ENCODE measurements at regions not wholly inside any gene's neighbourhood (a gene's known extent, or its start where the extent isn't known, plus 50 kb on each side); places are given as distances from the start of the nearest gene placed in this dataset.

DNA sequence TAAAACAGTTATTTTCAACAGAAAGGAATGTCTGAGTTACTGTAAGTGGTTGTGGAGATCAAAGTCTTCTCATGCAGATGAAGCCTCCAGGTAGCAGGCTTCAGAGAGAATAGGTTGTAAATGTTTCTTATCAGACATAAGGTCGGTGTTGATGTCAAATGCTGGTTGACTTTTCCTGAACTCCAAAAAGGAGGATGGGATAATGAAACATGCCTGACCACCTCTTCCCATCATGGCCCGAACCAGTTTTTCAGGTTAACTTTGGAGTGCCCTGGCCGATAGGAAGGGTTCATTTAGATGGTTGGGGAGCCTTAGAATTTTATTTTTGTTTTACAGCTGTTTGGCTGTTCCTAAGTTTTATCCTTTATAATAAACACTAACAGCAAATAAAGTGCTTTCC is 478.4 kb downstream of the ACTL7B start:
- Histone ChIP-seq H3K4me3 (ENCODE audit: control insufficient read depth in 1 of 7, extremely low read depth in 1 of 7, insufficient read depth in 4 of 7, low read depth in 2 of 7, low read length in 6 of 7) (no peak overlapping the region), H3K27me3 (replicated peaks in 2 of 5; ENCODE audit: control insufficient read depth in 4 of 5, insufficient read depth in 5 of 5, low read length in 4 of 5) (no peaks in the 10 kb centered on the region), H3K36me3 (ENCODE audit: control insufficient read depth in 4 of 4, insufficient read depth in 4 of 4, low read length in 3 of 4) (no peaks in the 10 kb centered on the region), H3K27ac (ENCODE audit: insufficient read depth in 1 of 2, low read depth in 1 of 2, low read length in 2 of 2, poor library complexity in 1 of 2, severe bottlenecking in 2 of 2) (no peak overlapping the region), H3K9me3 (ENCODE audit: control extremely low read depth in 1 of 5, control insufficient read depth in 4 of 5, insufficient read depth in 2 of 5, low read depth in 1 of 5, low read length in 4 of 5) (peaks cover 0 to 6% (median 1%) of the 10 kb centered on the region in 5 experiments), H3K4me1 (ENCODE audit: control extremely low read depth in 1 of 4, control insufficient read depth in 4 of 4, insufficient read depth in 4 of 4, low read length in 3 of 4) (no peaks in the 10 kb centered on the region)
- ChIA-PET CTCF (no interaction called here), POLR2A (no interaction called here)
- WGBS (ENCODE audit: insufficient coverage): 100% methylated on average over 1 of the region's 3 CpGs
- no peak for DNase-seq

DNA sequence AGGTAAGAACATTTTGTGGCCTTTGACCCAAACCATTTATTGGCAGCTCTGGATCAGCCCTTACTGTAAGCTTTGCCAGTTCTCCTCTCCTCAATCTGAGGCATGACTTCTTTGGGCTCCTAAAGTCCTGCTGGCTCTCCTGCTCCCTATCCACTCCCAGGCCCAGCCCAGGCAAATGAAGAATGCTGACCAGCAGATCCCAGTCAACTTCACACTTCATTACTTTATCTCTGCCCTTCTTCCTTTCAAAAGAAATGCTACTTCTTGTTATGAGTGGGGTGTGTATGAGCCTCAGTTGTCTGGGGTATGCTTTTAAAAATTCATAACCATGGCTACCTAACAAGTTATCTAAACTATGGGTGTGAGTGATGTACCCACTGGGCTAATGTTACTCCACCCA is 479.6 kb downstream of the ACTL7B start:
- H3K27ac ChIP-seq (ENCODE audit: insufficient read depth in 1 of 2, low read depth in 1 of 2, low read length in 2 of 2, poor library complexity in 1 of 2, severe bottlenecking in 2 of 2): no peak overlapping the region
- H3K36me3 ChIP-seq (ENCODE audit: control insufficient read depth in 4 of 4, insufficient read depth in 4 of 4, low read length in 3 of 4): no peaks in the 10 kb centered on the region
- no peaks in the 10 kb centered on the region for H3K4me1 ChIP-seq (ENCODE audit: control extremely low read depth in 1 of 4, control insufficient read depth in 4 of 4, insufficient read depth in 4 of 4, low read length in 3 of 4)
- CTCF ChIA-PET: no interaction called here
- H3K4me3 ChIP-seq (ENCODE audit: control insufficient read depth in 1 of 7, extremely low read depth in 1 of 7, insufficient read depth in 4 of 7, low read depth in 2 of 7, low read length in 6 of 7): no peak overlapping the region
- peaks cover 0 to 6% (median 1%) of the 10 kb centered on the region in 5 experiments for H3K9me3 ChIP-seq (ENCODE audit: control extremely low read depth in 1 of 5, control insufficient read depth in 4 of 5, insufficient read depth in 2 of 5, low read depth in 1 of 5, low read length in 4 of 5)
- DNase-seq: no peak
- no peaks in the 10 kb centered on the region for H3K27me3 ChIP-seq (replicated peaks in 2 of 5; ENCODE audit: control insufficient read depth in 4 of 5, insufficient read depth in 5 of 5, low read length in 4 of 5)
- POLR2A ChIA-PET: no interaction called here

DNA sequence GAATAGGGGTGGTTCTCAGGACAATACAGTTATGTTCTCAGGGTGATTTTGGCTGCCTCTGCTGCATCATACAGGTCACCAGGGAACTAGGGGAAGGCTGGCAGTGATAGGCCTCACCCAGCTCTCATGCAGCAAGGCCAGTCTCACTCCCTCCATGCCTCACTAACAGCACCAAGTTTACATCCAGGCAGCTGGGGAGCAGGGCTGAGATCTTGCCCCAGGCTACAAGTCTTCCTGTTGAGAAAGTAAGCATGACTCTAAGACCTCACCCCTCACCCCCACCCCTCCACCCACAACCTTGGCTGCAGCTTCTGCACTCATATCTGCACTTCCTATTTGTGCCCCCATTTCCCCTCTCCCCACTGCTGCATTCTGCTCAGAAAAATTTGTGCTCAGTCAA is 481.2 kb downstream of the ACTL7B start:
- no peaks in the 10 kb centered on the region for H3K27me3 ChIP-seq (replicated peaks in 2 of 5; ENCODE audit: control insufficient read depth in 4 of 5, insufficient read depth in 5 of 5, low read length in 4 of 5)
- DNase-seq: no peak
- ChIA-PET CTCF (no interaction called here), POLR2A (no interaction called here)
- no peaks in the 10 kb centered on the region for H3K4me1 ChIP-seq (ENCODE audit: control extremely low read depth in 1 of 4, control insufficient read depth in 4 of 4, insufficient read depth in 4 of 4, low read length in 3 of 4)
- peaks cover 0 to 8% (median under 1%) of the 10 kb centered on the region in 5 experiments for H3K9me3 ChIP-seq (ENCODE audit: control extremely low read depth in 1 of 5, control insufficient read depth in 4 of 5, insufficient read depth in 2 of 5, low read depth in 1 of 5, low read length in 4 of 5)
- no peak overlapping the region for H3K4me3 ChIP-seq (ENCODE audit: control insufficient read depth in 1 of 7, extremely low read depth in 1 of 7, insufficient read depth in 4 of 7, low read depth in 2 of 7, low read length in 6 of 7)
- H3K27ac ChIP-seq (ENCODE audit: insufficient read depth in 1 of 2, low read depth in 1 of 2, low read length in 2 of 2, poor library complexity in 1 of 2, severe bottlenecking in 2 of 2): no peak overlapping the region
- H3K36me3 ChIP-seq (ENCODE audit: control insufficient read depth in 4 of 4, insufficient read depth in 4 of 4, low read length in 3 of 4): no peaks in the 10 kb centered on the region

DNA sequence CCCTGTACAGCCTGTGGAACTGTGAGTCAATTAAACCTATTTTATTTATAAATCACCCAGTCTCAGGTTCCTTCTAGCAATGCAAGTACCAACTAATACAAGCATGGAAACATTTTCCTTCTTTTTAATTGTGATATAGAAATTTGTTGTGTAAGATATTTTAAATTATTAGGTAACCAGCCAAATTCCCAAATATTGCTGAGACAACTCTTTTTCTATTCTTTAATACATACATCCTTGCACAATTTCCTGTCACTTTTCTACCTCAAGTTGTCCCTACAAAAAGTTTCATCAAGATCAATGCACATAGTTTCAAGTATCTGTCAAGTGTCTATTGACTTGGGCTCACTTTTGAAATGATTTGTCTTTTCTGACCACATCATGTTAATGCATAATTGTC is 488.6 kb downstream of the ACTL7B start:
- H3K9me3 ChIP-seq (ENCODE audit: control extremely low read depth in 1 of 5, control insufficient read depth in 4 of 5, insufficient read depth in 2 of 5, low read depth in 1 of 5, low read length in 4 of 5): peaks cover 0 to 6% (median 0%) of the 10 kb centered on the region in 5 experiments
- ChIA-PET CTCF (no interaction called here), POLR2A (no interaction called here)
- DNase-seq: no peak
- H3K27ac ChIP-seq (ENCODE audit: insufficient read depth in 1 of 2, low read depth in 1 of 2, low read length in 2 of 2, poor library complexity in 1 of 2, severe bottlenecking in 2 of 2): no peak overlapping the region
- no peaks in the 10 kb centered on the region for H3K27me3 ChIP-seq (replicated peaks in 2 of 5; ENCODE audit: control insufficient read depth in 4 of 5, insufficient read depth in 5 of 5, low read length in 4 of 5)
- H3K36me3 ChIP-seq (ENCODE audit: control insufficient read depth in 4 of 4, insufficient read depth in 4 of 4, low read length in 3 of 4): no peaks in the 10 kb centered on the region
- H3K4me3 ChIP-seq (ENCODE audit: control insufficient read depth in 1 of 7, extremely low read depth in 1 of 7, insufficient read depth in 4 of 7, low read depth in 2 of 7, low read length in 6 of 7): no peak overlapping the region
- H3K4me1 ChIP-seq (ENCODE audit: control extremely low read depth in 1 of 4, control insufficient read depth in 4 of 4, insufficient read depth in 4 of 4, low read length in 3 of 4): no peaks in the 10 kb centered on the region

DNA sequence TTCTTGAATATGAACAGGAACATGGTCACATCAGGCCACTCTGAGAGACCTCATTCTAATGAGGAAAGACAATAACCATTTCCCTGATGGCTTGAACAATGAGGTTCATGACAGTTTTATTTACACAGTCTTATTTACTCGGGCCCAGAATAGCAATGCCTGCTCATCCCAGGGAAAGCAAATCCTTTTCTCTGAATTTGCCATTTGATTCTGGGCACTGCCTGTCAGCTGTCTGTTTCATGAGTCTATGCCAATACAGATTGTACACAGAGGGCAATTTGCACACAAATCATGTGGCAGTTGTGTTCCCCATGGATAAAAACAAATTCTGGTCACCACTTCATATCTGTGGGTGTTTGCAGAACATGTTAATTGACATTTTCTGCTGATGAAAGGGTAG is 492.5 kb downstream of the ACTL7B start:
- CTCF ChIA-PET: no interaction called here
- POLR2A ChIA-PET: no interaction called here
- Histone ChIP-seq H3K27ac (ENCODE audit: insufficient read depth in 1 of 2, low read depth in 1 of 2, low read length in 2 of 2, poor library complexity in 1 of 2, severe bottlenecking in 2 of 2) (no peak overlapping the region), H3K4me3 (ENCODE audit: control insufficient read depth in 1 of 7, extremely low read depth in 1 of 7, insufficient read depth in 4 of 7, low read depth in 2 of 7, low read length in 6 of 7) (no peak overlapping the region), H3K9me3 (ENCODE audit: control extremely low read depth in 1 of 5, control insufficient read depth in 4 of 5, insufficient read depth in 2 of 5, low read depth in 1 of 5, low read length in 4 of 5) (peaks cover 0 to 4% (median 0%) of the 10 kb centered on the region in 5 experiments), H3K4me1 (ENCODE audit: control extremely low read depth in 1 of 4, control insufficient read depth in 4 of 4, insufficient read depth in 4 of 4, low read length in 3 of 4) (no peaks in the 10 kb centered on the region), H3K36me3 (ENCODE audit: control insufficient read depth in 4 of 4, insufficient read depth in 4 of 4, low read length in 3 of 4) (no peaks in the 10 kb centered on the region), H3K27me3 (replicated peaks in 2 of 5; ENCODE audit: control insufficient read depth in 4 of 5, insufficient read depth in 5 of 5, low read length in 4 of 5) (no peaks in the 10 kb centered on the region)
- WGBS (ENCODE audit: insufficient coverage): 88% methylated on average over 1 of the region's 1 CpG
- no peak for DNase-seq

DNA sequence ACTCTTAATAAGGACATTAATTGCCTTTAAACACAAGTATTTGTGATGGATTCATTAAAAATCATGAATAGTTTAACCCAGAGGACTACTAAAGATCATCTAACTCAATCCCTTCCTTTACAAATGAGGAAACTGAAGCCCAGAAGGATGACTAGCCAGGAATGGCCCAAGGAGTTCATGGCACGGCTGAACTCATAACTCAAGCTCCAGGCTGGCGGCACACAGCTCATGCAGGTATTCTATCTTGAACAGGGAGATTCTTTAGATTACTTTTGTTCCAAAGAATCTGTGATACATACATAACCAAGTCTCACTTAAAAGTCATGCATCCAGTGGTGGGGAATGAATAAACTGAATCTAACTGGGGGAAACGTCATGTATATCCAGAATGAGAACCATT is 495.5 kb downstream of the ACTL7B start:
- no peaks in the 10 kb centered on the region for H3K4me1 ChIP-seq (ENCODE audit: control extremely low read depth in 1 of 4, control insufficient read depth in 4 of 4, insufficient read depth in 4 of 4, low read length in 3 of 4)
- CTCF ChIA-PET: no interaction called here
- H3K27ac ChIP-seq (ENCODE audit: insufficient read depth in 1 of 2, low read depth in 1 of 2, low read length in 2 of 2, poor library complexity in 1 of 2, severe bottlenecking in 2 of 2): no peak overlapping the region
- POLR2A ChIA-PET: no interaction called here
- 100% methylated on average over 1 of the region's 3 CpGs for WGBS (ENCODE audit: insufficient coverage)
- no peak overlapping the region for H3K4me3 ChIP-seq (ENCODE audit: control insufficient read depth in 1 of 7, extremely low read depth in 1 of 7, insufficient read depth in 4 of 7, low read depth in 2 of 7, low read length in 6 of 7)
- H3K9me3 ChIP-seq (ENCODE audit: control extremely low read depth in 1 of 5, control insufficient read depth in 4 of 5, insufficient read depth in 2 of 5, low read depth in 1 of 5, low read length in 4 of 5): no peaks in the 10 kb centered on the region
- DNase-seq: no peak
- H3K36me3 ChIP-seq (ENCODE audit: control insufficient read depth in 4 of 4, insufficient read depth in 4 of 4, low read length in 3 of 4): no peaks in the 10 kb centered on the region
- H3K27me3 ChIP-seq (replicated peaks in 2 of 5; ENCODE audit: control insufficient read depth in 4 of 5, insufficient read depth in 5 of 5, low read length in 4 of 5): no peaks in the 10 kb centered on the region

DNA sequence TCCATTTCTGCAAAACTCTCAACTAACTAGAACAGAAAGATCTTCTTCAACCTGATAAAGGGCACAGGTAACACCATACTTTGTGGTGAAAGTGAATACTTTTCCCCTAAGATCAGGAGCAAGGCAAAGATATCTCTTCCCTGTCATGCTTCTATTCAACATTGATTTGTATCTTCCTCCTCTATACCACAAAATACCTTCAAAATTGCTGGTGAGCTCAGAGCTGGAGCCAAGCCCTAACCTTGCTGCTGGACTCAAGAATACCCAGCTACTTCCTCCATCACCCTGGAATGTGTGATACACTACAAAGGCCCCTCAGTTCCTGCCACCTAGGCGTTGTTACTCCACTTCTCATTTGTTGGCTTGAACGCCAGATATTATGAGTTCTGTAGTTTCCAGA is 499.0 kb downstream of the ACTL7B start:
- Histone ChIP-seq H3K27me3 (replicated peaks in 2 of 5; ENCODE audit: control insufficient read depth in 4 of 5, insufficient read depth in 5 of 5, low read length in 4 of 5) (peaks cover 0 to 2% (median 0%) of the 10 kb centered on the region in 5 experiments), H3K27ac (ENCODE audit: insufficient read depth in 1 of 2, low read depth in 1 of 2, low read length in 2 of 2, poor library complexity in 1 of 2, severe bottlenecking in 2 of 2) (no peak overlapping the region), H3K36me3 (ENCODE audit: control insufficient read depth in 4 of 4, insufficient read depth in 4 of 4, low read length in 3 of 4) (no peaks in the 10 kb centered on the region), H3K9me3 (ENCODE audit: control extremely low read depth in 1 of 5, control insufficient read depth in 4 of 5, insufficient read depth in 2 of 5, low read depth in 1 of 5, low read length in 4 of 5) (peaks cover 0 to 2% (median 0%) of the 10 kb centered on the region in 5 experiments), H3K4me1 (ENCODE audit: control extremely low read depth in 1 of 4, control insufficient read depth in 4 of 4, insufficient read depth in 4 of 4, low read length in 3 of 4) (no peaks in the 10 kb centered on the region), H3K4me3 (ENCODE audit: control insufficient read depth in 1 of 7, extremely low read depth in 1 of 7, insufficient read depth in 4 of 7, low read depth in 2 of 7, low read length in 6 of 7) (no peak overlapping the region)
- no peak for DNase-seq
- POLR2A ChIA-PET: no interaction called here
- 100% methylated on average over 1 of the region's 2 CpGs for WGBS (ENCODE audit: insufficient coverage)
- CTCF ChIA-PET: no interaction called here

DNA sequence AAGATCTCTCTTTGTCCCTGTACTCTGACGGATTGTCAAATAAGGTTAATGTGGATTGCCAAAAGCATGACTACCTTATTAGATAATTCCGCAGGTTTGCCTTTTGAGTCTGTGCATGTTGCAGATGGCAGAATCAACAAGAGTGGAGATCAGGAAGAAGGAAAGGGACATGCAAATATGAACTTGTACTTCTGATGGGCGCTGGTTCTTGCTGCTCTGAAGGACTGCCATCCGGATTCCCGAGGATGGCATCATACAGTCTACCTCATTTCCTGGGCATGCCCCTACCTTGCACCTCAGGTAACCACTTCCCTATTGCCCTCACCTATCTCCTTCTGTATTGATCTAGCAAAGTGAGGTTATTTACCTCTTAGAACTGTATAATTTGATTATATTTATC is 504.2 kb downstream of the ACTL7B start:
- no peak for DNase-seq
- peaks cover 0 to 2% (median 0%) of the 10 kb centered on the region in 5 experiments for H3K9me3 ChIP-seq (ENCODE audit: control extremely low read depth in 1 of 5, control insufficient read depth in 4 of 5, insufficient read depth in 2 of 5, low read depth in 1 of 5, low read length in 4 of 5)
- H3K27me3 ChIP-seq (replicated peaks in 2 of 5; ENCODE audit: control insufficient read depth in 4 of 5, insufficient read depth in 5 of 5, low read length in 4 of 5): peaks cover 0 to 2% (median 0%) of the 10 kb centered on the region in 5 experiments
- H3K4me3 ChIP-seq (ENCODE audit: control insufficient read depth in 1 of 7, extremely low read depth in 1 of 7, insufficient read depth in 4 of 7, low read depth in 2 of 7, low read length in 6 of 7): no peak overlapping the region
- H3K27ac ChIP-seq (ENCODE audit: insufficient read depth in 1 of 2, low read depth in 1 of 2, low read length in 2 of 2, poor library complexity in 1 of 2, severe bottlenecking in 2 of 2): no peak overlapping the region
- ChIA-PET POLR2A (no interaction called here), CTCF (no interaction called here)
- H3K4me1 ChIP-seq (ENCODE audit: control extremely low read depth in 1 of 4, control insufficient read depth in 4 of 4, insufficient read depth in 4 of 4, low read length in 3 of 4): no peaks in the 10 kb centered on the region
- WGBS (ENCODE audit: insufficient coverage): 89% methylated on average over 4 of the region's 5 CpGs
- H3K36me3 ChIP-seq (ENCODE audit: control insufficient read depth in 4 of 4, insufficient read depth in 4 of 4, low read length in 3 of 4): no peaks in the 10 kb centered on the region

Data from common myeloid progenitor, CD34-positive (primary cell).